Endothelial cell (in vitro differentiated cells): ENCODE measurements at regions not wholly inside any gene's neighbourhood (a gene's known extent, or its start where the extent isn't known, plus 50 kb on each side); places are given as distances from the start of the nearest gene placed in this dataset.

ENCODE experiments used
- DNase-seq: peaks from one replicate; pipeline ENCODE4 v3.0.0; 2021; ENCODE audit warnings: low spot score
- H3K27ac Mint-ChIP-seq: one replicate; pipeline ENCODE4 v1.8.0; 2021; ENCODE audit warnings: mixed read lengths, inconsistent platforms; ENCODE audit not compliant: unreplicated experiment
- H3K27me3 Mint-ChIP-seq: one replicate; pipeline ENCODE4 v1.8.0; 2021; ENCODE audit warnings: mild to moderate bottlenecking, moderate library complexity, mixed read lengths, inconsistent platforms; ENCODE audit not compliant: unreplicated experiment
- H3K36me3 Mint-ChIP-seq: one replicate; pipeline ENCODE4 v1.8.0; 2021; ENCODE audit warnings: mild to moderate bottlenecking, low read depth, mixed read lengths, inconsistent platforms; ENCODE audit not compliant: unreplicated experiment
- H3K4me1 Mint-ChIP-seq: one replicate; pipeline ENCODE4 v1.8.0; 2021; ENCODE audit warnings: mild to moderate bottlenecking, mixed read lengths, inconsistent platforms; ENCODE audit not compliant: unreplicated experiment
- H3K4me3 Mint-ChIP-seq: one replicate; pipeline ENCODE4 v1.8.0; 2021; ENCODE audit warnings: mild to moderate bottlenecking, mixed read lengths, inconsistent platforms; ENCODE audit not compliant: unreplicated experiment
- H3K9me3 Mint-ChIP-seq: one replicate; pipeline ENCODE4 v1.8.0; 2021; ENCODE audit warnings: mixed read lengths, inconsistent platforms; ENCODE audit not compliant: unreplicated experiment
- TF ChIP-seq, protein P1 (sequence below): fragments of 200-600 bp; sonication (generic); IDR thresholded peaks from one replicate; pipeline ENCODE4 v1.5.0; 2021; ENCODE audit warnings: antibody characterized with exemption; ENCODE audit not compliant: unreplicated experiment

DNA sequence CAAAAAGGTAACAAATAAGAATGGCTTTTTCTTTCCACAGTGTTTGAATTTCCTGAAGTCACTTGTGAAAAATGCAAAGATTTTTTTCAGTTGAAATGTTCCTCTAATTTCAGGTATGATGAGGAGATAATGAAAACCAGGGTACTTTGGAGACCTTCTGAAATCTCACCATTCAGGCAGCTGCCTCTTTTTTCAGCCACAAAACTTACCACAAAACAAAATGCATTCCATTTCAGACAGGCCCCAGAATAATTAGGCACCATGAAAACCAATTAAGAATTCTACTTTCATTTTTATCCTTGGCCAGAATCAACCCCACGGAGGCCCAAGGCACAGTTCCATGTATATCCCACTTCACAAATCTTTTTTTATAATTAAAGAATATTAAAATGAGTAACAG, 880.3 kb upstream of the ACVR2A start:
- H3K27ac Mint-ChIP-seq = no peak overlapping the region
- H3K4me3 Mint-ChIP-seq = no peak overlapping the region
- H3K27me3 Mint-ChIP-seq = no peaks in the 10 kb centered on the region
- no peaks in the 10 kb centered on the region for H3K4me1 Mint-ChIP-seq
- DNase-seq = no peak
- no peaks in the 10 kb centered on the region for H3K9me3 Mint-ChIP-seq
- TF ChIP-seq, protein P1, sequence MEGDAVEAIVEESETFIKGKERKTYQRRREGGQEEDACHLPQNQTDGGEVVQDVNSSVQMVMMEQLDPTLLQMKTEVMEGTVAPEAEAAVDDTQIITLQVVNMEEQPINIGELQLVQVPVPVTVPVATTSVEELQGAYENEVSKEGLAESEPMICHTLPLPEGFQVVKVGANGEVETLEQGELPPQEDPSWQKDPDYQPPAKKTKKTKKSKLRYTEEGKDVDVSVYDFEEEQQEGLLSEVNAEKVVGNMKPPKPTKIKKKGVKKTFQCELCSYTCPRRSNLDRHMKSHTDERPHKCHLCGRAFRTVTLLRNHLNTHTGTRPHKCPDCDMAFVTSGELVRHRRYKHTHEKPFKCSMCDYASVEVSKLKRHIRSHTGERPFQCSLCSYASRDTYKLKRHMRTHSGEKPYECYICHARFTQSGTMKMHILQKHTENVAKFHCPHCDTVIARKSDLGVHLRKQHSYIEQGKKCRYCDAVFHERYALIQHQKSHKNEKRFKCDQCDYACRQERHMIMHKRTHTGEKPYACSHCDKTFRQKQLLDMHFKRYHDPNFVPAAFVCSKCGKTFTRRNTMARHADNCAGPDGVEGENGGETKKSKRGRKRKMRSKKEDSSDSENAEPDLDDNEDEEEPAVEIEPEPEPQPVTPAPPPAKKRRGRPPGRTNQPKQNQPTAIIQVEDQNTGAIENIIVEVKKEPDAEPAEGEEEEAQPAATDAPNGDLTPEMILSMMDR = no peak
- H3K36me3 Mint-ChIP-seq = no peaks in the 10 kb centered on the region

DNA sequence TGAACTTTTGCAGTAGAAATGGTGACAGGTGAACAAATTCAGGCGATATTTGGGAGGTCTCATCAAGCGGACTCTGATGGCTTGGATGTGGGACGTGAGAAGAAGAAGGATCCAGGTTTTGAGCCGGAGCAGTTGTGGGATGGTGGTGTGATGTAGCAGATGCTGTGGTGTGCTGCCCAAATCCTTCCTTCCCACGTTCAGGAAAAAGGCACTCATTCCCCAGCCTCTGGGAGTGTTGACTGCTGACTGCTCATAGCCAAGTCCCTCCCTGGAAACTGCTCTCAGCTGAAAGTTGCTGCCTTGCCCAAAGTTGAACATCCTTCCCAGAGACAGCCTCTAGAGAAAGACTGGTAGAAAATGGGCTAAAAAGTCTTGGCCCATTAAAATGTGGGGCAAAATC, 890.3 kb upstream of the ACVR2A start:
- H3K36me3 Mint-ChIP-seq = no peaks in the 10 kb centered on the region

DNA sequence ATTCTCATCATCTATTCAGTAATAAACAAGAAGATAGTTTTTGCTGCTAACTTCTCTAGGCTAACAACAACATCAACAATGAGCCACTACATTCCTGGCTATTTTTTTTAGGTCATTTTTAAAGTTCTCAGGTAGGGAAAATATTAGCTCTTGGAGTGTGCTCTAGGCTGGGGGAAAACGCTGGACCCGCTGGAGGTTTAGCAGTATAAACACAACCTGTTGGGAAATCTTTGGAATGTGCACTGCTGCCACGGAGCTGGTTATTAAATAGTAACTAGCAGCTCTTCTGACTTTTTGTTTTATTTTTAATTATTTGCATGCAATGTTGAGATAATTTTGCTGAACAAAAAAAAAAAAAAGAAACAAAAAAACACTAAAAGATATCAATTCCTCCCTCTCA, 892.1 kb upstream of the ACVR2A start:
- no peaks in the 10 kb centered on the region for H3K9me3 Mint-ChIP-seq
- no peaks in the 10 kb centered on the region for H3K36me3 Mint-ChIP-seq

More for the DNA sequence above, 890.3 kb upstream of the ACVR2A start:
- H3K27me3 Mint-ChIP-seq = no peaks in the 10 kb centered on the region
- TF ChIP-seq, protein P1 = no peak
- no peaks in the 10 kb centered on the region for H3K9me3 Mint-ChIP-seq
- no peak overlapping the region for H3K4me3 Mint-ChIP-seq
- DNase-seq = no peak
- no peak overlapping the region for H3K27ac Mint-ChIP-seq
- H3K4me1 Mint-ChIP-seq = no peaks in the 10 kb centered on the region

DNA sequence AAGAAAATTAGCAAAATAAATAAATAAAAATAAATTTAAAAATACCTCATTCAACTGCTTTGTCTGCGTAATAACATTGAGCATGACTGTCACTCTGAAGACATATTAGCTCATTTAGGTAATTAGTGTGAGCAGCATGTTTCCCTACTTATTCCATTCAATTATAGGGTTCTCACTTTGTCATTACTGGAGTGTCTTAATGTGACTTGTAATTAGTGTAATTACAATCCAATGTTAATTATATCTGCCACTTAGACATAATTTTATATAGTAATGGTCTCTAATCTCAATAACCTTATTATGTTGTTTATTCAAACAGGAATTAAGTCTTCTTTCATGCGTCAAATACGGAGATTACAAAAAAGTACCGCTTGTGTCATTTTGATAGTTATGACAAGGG, 893.9 kb upstream of the ACVR2A start:
- Mint-ChIP-seq H3K27ac (no peak overlapping the region), H3K4me3 (no peak overlapping the region), H3K4me1 (no peaks in the 10 kb centered on the region), H3K36me3 (no peaks in the 10 kb centered on the region), H3K9me3 (no peaks in the 10 kb centered on the region), H3K27me3 (no peaks in the 10 kb centered on the region)
- DNase-seq = no peak
- TF ChIP-seq, protein P1 = no peak

More for the DNA sequence above, 892.1 kb upstream of the ACVR2A start:
- Mint-ChIP-seq H3K27ac (no peak overlapping the region), H3K27me3 (no peaks in the 10 kb centered on the region), H3K4me3 (no peak overlapping the region), H3K4me1 (no peaks in the 10 kb centered on the region)
- TF ChIP-seq, protein P1 = no peak
- DNase-seq = no peak

DNA sequence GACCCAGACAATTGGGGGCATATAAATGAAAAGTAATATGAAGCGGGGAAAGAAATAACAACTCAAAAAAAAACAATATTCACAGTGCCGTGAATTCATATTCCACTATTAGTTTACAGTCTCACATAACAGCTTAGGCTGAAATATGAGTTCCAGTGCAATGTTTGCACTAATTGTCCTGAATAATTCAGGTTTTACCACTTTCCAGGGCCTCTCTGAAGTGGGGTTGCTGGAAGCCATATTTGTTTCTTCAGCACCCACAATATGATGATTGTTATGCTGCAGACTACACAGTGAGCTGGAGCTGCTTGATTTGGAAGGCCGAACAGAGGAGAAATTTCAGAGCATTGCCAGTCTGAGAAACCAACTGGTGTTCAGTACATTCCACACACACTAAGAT, 894.5 kb upstream of the ACVR2A start:
- Mint-ChIP-seq H3K4me1 (no peaks in the 10 kb centered on the region), H3K9me3 (no peaks in the 10 kb centered on the region), H3K27me3 (no peaks in the 10 kb centered on the region), H3K27ac (no peak overlapping the region), H3K36me3 (no peaks in the 10 kb centered on the region), H3K4me3 (no peak overlapping the region)
- DNase-seq = no peak
- TF ChIP-seq, protein P1 = no peak
